HEK293 (cell line): ENCODE measurements at regions not wholly inside any gene's neighbourhood (a gene's known extent, or its start where the extent isn't known, plus 50 kb on each side); places are given as distances from the start of the nearest gene placed in this dataset.
"Not testable (repeated sequence)": the region's sequence is repeated elsewhere in the genome, so short reads cannot be mapped to it uniquely, and the experiment has no call there.

Experiments used
- CTCF ChIA-PET: fragments of 350-600 bp; formaldehyde crosslinking; extraction: SDS; loops from one replicate; lab custom pipeline; 2021; ENCODE audit warnings: antibody characterized with exemption; lab: Yijun Ruan, JAX
- POLR2A ChIA-PET: fragments of 300-600 bp; formaldehyde crosslinking; extraction: SDS; loops from one replicate; lab custom pipeline; 2020; ENCODE audit warnings: antibody characterized with exemption, inconsistent platforms; lab: Yijun Ruan, JAX
- H3K27ac ChIP-seq: fragments of 200-500 bp; sonication (Bioruptor generic); 2 replicates; pipeline ENCODE4 v1.5.1; 2014; ENCODE audit warnings: low read depth, low read length, control low read depth, inconsistent platforms; ENCODE audit errors: extremely low read depth
- H3K36me3 ChIP-seq, 2 experiments: fragments of 200-500 bp in 1 of 2; sonication (Bioruptor generic) in 1 of 2; 1 replicate in 1 of 2; 2 replicates in 1 of 2; pipeline ENCODE4 v1.5.1; 2014 to 2017; ENCODE audit warnings: inconsistent platforms in 2 of 2, low read length in 2 of 2; ENCODE audit not compliant: control insufficient read depth in 2 of 2, insufficient read depth in 1 of 2
- H3K4me1 ChIP-seq: fragments of 200-500 bp; sonication (Bioruptor generic); 2 replicates; pipeline ENCODE4 v1.5.1; 2014; ENCODE audit warnings: mild to moderate bottlenecking, low read length, inconsistent platforms; ENCODE audit not compliant: control insufficient read depth, insufficient read depth
- H3K4me3 ChIP-seq: 2 replicates; pipeline ENCODE4 v1.5.1; 2011; ENCODE audit warnings: low read depth, mild to moderate bottlenecking, control low read depth, low read length, moderate library complexity
- H3K9me3 ChIP-seq: fragments of 200-500 bp; sonication (Bioruptor generic); 2 replicates; pipeline ENCODE4 v1.5.1; 2014; ENCODE audit warnings: low read depth, low read length, inconsistent platforms; ENCODE audit not compliant: control insufficient read depth, insufficient read depth
- BCL11B ChIP-seq: fragments of 450-650 bp; formaldehyde crosslinking; IDR thresholded peaks from 2 replicates; pipeline ENCODE4 v1.5.1; 2016; ENCODE audit warnings: low read depth, missing biosample characterization, missing genetic modification characterization
- GLI4 ChIP-seq: fragments of 450-650 bp; formaldehyde crosslinking; IDR thresholded peaks from 2 replicates; pipeline ENCODE4 v1.5.1; 2016; ENCODE audit warnings: missing biosample characterization, missing genetic modification characterization
- GLIS1 ChIP-seq: fragments of 450-650 bp; formaldehyde crosslinking; IDR thresholded peaks from 2 replicates; pipeline ENCODE4 v1.5.1; 2016; ENCODE audit warnings: missing biosample characterization, missing genetic modification characterization
- IKZF3 ChIP-seq: fragments of 450-650 bp; IDR thresholded peaks from 2 replicates; pipeline ENCODE4 v1.5.0; 2018; ENCODE audit warnings: missing biosample characterization, mild to moderate bottlenecking, missing genetic modification characterization, moderate library complexity
- KLF17 ChIP-seq: fragments of 450-650 bp; formaldehyde crosslinking; IDR thresholded peaks from 2 replicates; pipeline ENCODE4 v1.5.1; 2016; ENCODE audit warnings: missing biosample characterization, missing genetic modification characterization
- SALL2 ChIP-seq: fragments of 450-650 bp; formaldehyde crosslinking; IDR thresholded peaks from 2 replicates; pipeline ENCODE4 v1.5.0; 2017; ENCODE audit warnings: missing biosample characterization, mild to moderate bottlenecking, missing genetic modification characterization, borderline replicate concordance
- SCRT2 ChIP-seq: fragments of 450-650 bp; formaldehyde crosslinking; IDR thresholded peaks from 2 replicates; pipeline ENCODE4 v1.5.1; 2016; ENCODE audit warnings: missing biosample characterization, missing genetic modification characterization
- SETDB1 ChIP-seq: IDR thresholded peaks from one replicate; pipeline ENCODE4 v1.6.1; 2017; ENCODE audit warnings: mild to moderate bottlenecking, low read length, moderate library complexity, mixed read lengths; ENCODE audit not compliant: insufficient read length
- SP2 ChIP-seq: fragments of 450-650 bp; formaldehyde crosslinking; IDR thresholded peaks from 2 replicates; pipeline ENCODE4 v1.5.1; 2016; ENCODE audit warnings: missing biosample characterization, missing genetic modification characterization
- ZBTB17 ChIP-seq: fragments of 450-650 bp; formaldehyde crosslinking; IDR thresholded peaks from 2 replicates; pipeline ENCODE4 v1.5.1; 2016; ENCODE audit warnings: missing biosample characterization, missing genetic modification characterization
- ZBTB26 ChIP-seq: fragments of 450-650 bp; formaldehyde crosslinking; optimal IDR thresholded peaks from 2 replicates; pipeline ENCODE3; 2016; ENCODE audit warnings: missing biosample characterization, mild to moderate bottlenecking, missing genetic modification characterization
- ZNF121 ChIP-seq: fragments of 450-650 bp; formaldehyde crosslinking; IDR thresholded peaks from 2 replicates; pipeline ENCODE4 v1.5.1; 2016; ENCODE audit warnings: missing biosample characterization, missing genetic modification characterization
- ZNF174 ChIP-seq: fragments of 450-650 bp; formaldehyde crosslinking; IDR thresholded peaks from 2 replicates; pipeline ENCODE4 v1.5.0; 2017; ENCODE audit warnings: missing biosample characterization, mild to moderate bottlenecking, missing genetic modification characterization
- ZNF211 ChIP-seq: fragments of 450-650 bp; formaldehyde crosslinking; IDR thresholded peaks from 2 replicates; pipeline ENCODE4 v1.5.1; 2016; ENCODE audit warnings: low read depth, missing biosample characterization, missing genetic modification characterization
- ZNF214 ChIP-seq: fragments of 450-650 bp; formaldehyde crosslinking; IDR thresholded peaks from 2 replicates; pipeline ENCODE4 v1.5.1; 2017; ENCODE audit warnings: missing biosample characterization, mild to moderate bottlenecking, missing genetic modification characterization, borderline replicate concordance
- ZNF292 ChIP-seq: fragments of 450-650 bp; formaldehyde crosslinking; IDR thresholded peaks from 2 replicates; pipeline ENCODE4 v1.5.1; 2016; ENCODE audit warnings: low read depth, missing biosample characterization, missing genetic modification characterization, borderline replicate concordance
- ZNF350 ChIP-seq: fragments of 450-650 bp; formaldehyde crosslinking; IDR thresholded peaks from 2 replicates; pipeline ENCODE4 v1.5.0; 2017; ENCODE audit warnings: missing biosample characterization, mild to moderate bottlenecking, missing genetic modification characterization
- ZNF514 ChIP-seq: fragments of 450-650 bp; formaldehyde crosslinking; IDR thresholded peaks from 2 replicates; pipeline ENCODE4 v1.5.1; 2016; ENCODE audit warnings: missing biosample characterization, missing genetic modification characterization
- ZNF548 ChIP-seq: fragments of 450-650 bp; formaldehyde crosslinking; IDR thresholded peaks from 2 replicates; pipeline ENCODE4 v1.5.1; 2016; ENCODE audit warnings: missing biosample characterization, missing genetic modification characterization
- ZNF654 ChIP-seq: fragments of 450-650 bp; formaldehyde crosslinking; IDR thresholded peaks from 2 replicates; pipeline ENCODE4 v1.5.1; 2016; ENCODE audit warnings: low read depth, missing biosample characterization, missing genetic modification characterization
- ZNF664 ChIP-seq: fragments of 450-650 bp; formaldehyde crosslinking; IDR thresholded peaks from 2 replicates; pipeline ENCODE4 v1.5.1; 2016; ENCODE audit warnings: missing biosample characterization, missing genetic modification characterization
- ZNF701 ChIP-seq: fragments of 450-650 bp; formaldehyde crosslinking; IDR thresholded peaks from 2 replicates; pipeline ENCODE4 v1.5.1; 2016; ENCODE audit warnings: missing biosample characterization, missing genetic modification characterization
- ZNF707 ChIP-seq: fragments of 450-650 bp; formaldehyde crosslinking; IDR thresholded peaks from 2 replicates; pipeline ENCODE4 v1.5.1; 2016; ENCODE audit warnings: missing biosample characterization, missing genetic modification characterization
- TF ChIP-seq, protein P1 (sequence below): fragments of 450-650 bp; formaldehyde crosslinking; IDR thresholded peaks from 2 replicates; pipeline ENCODE4 v1.5.1; 2016; ENCODE audit warnings: missing biosample characterization, missing genetic modification characterization

- no peak for TF ChIP-seq ZNF121 (tag by site-specific recombination)
Observed at GRCh38 chr13:110976785-110977184, 61.9 kb upstream of the ANKRD10 start (continued).

DNA sequence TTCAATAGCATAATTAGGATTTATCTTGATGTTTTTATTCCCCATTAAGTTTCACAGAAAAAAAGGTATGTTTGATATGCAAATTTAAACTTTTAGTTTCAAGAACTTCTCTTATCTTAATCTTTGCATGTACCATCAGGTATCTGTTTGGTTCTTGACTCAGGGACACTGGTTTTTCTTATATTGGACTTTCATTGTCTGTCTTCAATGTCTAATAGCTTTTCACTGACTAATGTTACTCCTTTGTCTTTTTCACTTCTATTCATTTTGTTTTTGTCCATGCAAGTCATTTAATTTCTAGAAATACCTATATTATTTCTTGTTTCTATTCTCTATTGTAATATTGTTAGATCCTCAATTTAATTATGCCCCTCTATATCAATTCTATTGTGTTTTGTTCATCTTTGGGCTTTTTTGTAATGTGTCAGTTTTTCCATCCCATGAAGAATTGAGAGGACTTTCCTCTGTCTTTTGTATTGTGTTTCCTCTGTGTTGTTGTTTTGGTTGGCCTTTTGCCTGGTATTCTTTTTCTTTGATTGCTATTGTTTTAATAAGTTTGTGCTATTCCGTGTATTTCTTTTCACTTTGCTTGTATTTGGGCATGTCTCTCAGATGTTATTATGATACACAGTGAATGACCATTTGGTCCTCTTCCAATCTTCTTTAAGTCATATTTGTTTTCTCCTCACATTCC is 58.3 kb upstream of the ANKRD10 start:
- ChIA-PET POLR2A (no interaction called here), CTCF (no interaction called here)
- TF ChIP-seq SETDB1 (peak; percentile 68), BCL11B (tag by site-specific recombination) (no peak), ZNF701 (tag by site-specific recombination) (no peak), ZBTB26 (tag by site-specific recombination) (no peak)
- Histone ChIP-seq H3K9me3 (no peaks in the 10 kb centered on the region), H3K36me3 (no peaks in the 10 kb centered on the region), H3K27ac (no peak overlapping the region), H3K4me3 (no peak overlapping the region), H3K4me1 (no peaks in the 10 kb centered on the region)

DNA sequence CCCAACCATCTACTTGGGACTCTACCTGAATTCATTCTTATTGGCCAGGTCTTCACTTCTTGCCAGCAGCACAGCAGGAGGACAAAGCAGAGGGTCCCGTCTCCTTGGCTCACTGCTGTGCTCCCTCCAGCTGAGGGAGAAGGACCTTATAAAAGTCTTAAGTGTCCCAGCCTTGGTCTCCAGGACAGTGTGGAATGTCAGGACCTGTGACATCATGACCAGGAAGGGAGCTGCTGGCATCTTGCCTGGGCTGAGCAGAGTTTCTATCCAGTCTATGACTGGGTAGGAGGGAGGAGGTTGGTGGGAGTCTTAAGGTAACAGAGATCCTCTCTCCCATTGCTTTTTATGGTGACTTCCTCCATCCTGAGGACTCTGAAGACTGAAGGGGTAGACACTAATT is 56.6 kb upstream of the ANKRD10 start:
- Histone ChIP-seq H3K9me3 (no peaks in the 10 kb centered on the region), H3K4me3 (no peak overlapping the region), H3K36me3 (no peaks in the 10 kb centered on the region), H3K27ac (no peak overlapping the region), H3K4me1 (no peaks in the 10 kb centered on the region)
- TF ChIP-seq ZNF514 (tag by site-specific recombination) (no peak), ZNF548 (tag by site-specific recombination) (no peak), SALL2 (tag by site-specific recombination) (no peak), ZNF664 (tag by site-specific recombination) (no peak), ZNF707 (tag by site-specific recombination) (no peak), GLIS1 (tag by site-specific recombination) (peak; percentile 35)
- ChIA-PET POLR2A (no interaction called here), CTCF (no interaction called here)

DNA sequence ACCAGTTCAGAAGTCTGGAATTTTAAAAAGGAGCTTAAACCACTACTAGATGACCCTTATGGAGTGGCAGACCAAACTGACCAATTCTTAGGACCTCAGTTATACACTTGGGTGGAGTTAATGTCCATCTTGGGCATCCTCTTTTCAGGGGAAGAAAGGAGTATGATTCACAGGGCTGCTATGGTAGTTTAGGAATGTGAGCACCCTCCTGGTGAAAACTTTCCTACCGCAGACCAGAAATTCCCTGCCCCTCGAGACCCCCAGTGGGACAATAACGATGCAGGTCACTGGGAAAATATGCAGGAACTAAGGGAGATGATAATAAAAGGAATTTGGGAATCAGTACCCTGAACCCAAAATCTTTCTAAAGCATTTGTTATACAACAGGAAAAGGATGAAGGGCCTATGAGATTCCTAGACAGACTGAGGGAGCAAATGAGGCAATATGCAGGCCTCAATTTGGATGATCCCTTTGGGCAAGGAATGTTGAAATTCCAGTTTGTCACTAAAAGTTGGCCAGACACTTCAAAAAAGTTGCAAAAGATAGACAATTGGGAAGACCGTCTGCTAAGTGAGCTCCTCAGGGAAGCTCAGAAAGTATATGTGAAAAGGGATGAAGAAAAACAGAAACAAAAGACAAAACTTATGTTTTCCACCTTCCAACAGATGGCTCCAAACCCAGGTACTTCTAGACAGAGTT is 52.4 kb upstream of the ANKRD10 start:
- H3K4me3 ChIP-seq, H3K36me3 ChIP-seq, H3K4me1 ChIP-seq, H3K27ac ChIP-seq, H3K9me3 ChIP-seq, CTCF ChIA-PET, POLR2A ChIA-PET: not testable (repeated sequence)

GRCh38 chr13:110965755-110966134 is 50.9 kb upstream of the ANKRD10 start:
- CTCF ChIA-PET: no interaction called here

More at GRCh38 chr13:110965755-110966134, 50.9 kb upstream of the ANKRD10 start:
- TF ChIP-seq GLI4 (no peak), ZNF654 (tag by site-specific recombination) (no peak), ZNF174 (tag by site-specific recombination) (no peak), ZNF292 (tag by site-specific recombination) (no peak), SP2 (no peak), SCRT2 (tag by site-specific recombination) (no peak), KLF17 (no peak), IKZF3 (tag by site-specific recombination) (no peak), ZNF214 (no peak), ZNF350 (tag by site-specific recombination) (no peak), ZBTB17 (tag by site-specific recombination) (no peak), ZNF211 (tag by site-specific recombination) (no peak)
- TF ChIP-seq, protein P1, sequence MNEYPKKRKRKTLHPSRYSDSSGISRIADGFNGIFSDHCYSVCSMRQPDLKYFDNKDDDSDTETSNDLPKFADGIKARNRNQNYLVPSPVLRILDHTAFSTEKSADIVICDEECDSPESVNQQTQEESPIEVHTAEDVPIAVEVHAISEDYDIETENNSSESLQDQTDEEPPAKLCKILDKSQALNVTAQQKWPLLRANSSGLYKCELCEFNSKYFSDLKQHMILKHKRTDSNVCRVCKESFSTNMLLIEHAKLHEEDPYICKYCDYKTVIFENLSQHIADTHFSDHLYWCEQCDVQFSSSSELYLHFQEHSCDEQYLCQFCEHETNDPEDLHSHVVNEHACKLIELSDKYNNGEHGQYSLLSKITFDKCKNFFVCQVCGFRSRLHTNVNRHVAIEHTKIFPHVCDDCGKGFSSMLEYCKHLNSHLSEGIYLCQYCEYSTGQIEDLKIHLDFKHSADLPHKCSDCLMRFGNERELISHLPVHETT (tag by site-specific recombination): no peak
- H3K9me3 ChIP-seq: no peaks in the 10 kb centered on the region
- H3K27ac ChIP-seq: no peak overlapping the region
- H3K4me3 ChIP-seq: no peak overlapping the region
- POLR2A ChIA-PET: no interaction called here
- H3K4me1 ChIP-seq: no peaks in the 10 kb centered on the region
- H3K36me3 ChIP-seq: no peaks in the 10 kb centered on the region
